NCI-H1694 treated with DMSO at 0.1 percent for 48 hours (cell line): ENCODE measurements at regions not wholly inside any gene's neighbourhood (a gene's known extent, or its start where the extent isn't known, plus 50 kb on each side); places are given as distances from the start of the nearest gene placed in this dataset.
"Not testable (repeated sequence)": the region's sequence is repeated elsewhere in the genome, so short reads cannot be mapped to it uniquely, and the experiment has no call there.

ENCODE experiments used
- DNase-seq: peaks from one replicate; lab custom pipeline; 2025; lab: John Stamatoyannopoulos, UW

DNA sequence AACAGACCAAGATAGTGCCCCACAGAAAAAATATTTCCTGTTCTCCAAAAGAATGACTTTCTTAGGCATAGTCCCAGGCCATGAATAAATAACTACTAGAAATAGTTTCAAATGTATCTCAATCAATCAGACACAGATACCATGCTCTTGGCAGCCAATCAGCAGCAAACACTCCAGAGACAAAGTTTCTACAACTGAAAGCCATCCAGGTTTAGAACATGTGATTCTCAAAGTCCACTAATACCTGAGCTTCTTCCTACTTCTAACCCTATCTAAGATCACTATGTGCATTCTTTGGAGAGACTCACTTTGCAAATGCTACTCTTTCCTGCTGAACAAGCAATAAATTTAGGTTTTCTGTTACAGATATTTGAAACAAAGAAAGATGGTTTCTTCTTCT lies 425.8 kb upstream of the GRIN3A start:
- DNase-seq, result no peak

DNA sequence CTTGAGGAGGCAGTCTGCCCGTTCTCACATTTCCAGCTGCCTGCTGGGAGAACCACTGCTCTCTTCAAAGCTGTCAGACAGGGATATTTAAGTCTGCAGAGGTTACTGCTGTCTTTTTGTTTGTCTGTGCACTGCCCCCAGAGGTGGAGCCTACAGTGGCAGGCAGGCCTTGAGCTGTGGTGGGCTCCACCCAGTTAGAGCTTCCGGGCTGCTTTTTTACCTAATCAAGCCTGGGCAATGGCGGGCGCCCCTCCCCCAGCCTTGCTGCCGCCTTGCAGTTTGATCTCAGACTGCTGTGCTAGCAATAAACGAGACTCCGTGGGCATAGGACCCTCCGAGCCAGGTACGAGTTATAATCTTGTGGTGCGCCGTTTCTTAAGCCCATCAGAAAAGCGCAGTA lies 414.6 kb upstream of the GRIN3A start:
- not testable (repeated sequence) for DNase-seq

DNA sequence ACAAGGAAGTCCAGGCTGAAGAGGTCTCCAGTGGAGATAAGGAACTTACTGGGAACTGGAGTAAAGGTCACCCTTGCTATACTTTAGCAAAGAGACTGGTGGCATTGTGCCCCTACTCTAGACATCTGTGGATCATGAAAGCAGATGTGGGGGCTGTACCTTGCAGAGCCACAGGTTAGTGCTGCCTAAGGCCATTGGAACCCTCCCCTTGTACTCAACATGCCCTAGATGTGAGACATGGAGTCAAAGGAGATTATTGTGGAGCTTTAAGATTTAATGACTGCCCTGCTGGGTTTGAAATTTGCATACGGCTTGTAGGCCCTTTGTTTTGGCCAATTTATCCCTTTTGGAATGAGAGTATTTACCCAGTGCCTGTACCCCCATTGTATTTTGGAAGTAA lies 397.3 kb upstream of the GRIN3A start:
- no peak for DNase-seq

DNA sequence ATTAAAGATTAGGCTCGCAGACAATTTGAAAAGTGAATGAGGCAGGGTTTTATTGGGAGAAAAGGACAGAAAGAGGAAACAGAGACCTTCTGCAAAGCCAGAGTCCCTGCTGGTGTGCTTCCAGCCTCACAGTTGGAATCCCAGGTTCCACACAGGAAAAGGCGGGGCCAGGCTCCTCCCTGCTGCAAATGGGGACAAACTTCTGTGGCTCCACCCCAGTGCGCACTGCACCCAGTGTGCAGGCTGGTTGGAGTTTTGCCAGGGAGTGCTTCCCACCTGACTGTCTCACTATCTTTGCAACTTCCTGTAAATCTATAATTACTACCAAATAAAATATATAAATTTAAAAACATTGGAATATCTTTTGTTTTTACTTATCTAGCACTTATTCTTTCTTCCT lies 386.0 kb upstream of the GRIN3A start:
- DNase-seq, result no peak

DNA sequence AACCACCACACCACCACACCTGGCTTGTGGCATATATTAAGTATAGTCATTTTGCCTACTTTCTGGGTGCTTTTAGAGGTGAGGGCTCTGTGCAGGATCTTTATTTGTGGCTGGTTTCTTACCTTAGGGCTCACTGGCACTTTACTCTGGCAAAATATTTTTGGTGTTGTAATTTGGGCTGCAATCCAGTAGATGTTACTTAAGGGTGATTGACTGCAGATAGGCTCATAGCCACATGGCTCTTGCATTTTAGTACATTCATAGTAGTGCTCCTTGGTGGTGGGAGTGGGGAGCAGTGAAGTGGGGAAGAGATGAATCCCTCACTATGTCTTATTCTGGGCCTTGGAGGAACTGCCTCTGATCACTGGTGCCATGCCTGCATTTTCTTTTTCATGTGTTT lies 376.1 kb upstream of the GRIN3A start:
- no peak for DNase-seq

DNA sequence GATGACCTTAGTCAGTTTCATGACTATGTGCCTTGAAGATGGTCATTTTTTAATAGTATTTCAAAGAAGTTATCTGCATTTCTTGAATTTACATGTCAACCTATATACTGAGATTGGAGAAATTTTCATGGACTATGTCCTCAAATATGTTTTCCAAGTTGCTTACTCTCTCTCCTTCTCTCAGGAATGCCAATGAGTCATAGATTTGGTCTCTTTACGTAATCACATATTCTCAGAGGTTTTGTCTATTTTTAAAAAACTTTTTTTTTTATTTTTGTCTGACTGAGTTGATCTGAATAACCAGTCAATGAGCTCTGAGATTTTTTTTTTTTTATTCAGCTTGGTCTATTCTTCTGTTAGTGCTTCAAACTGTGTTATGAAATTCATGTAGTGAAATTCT lies 374.7 kb upstream of the GRIN3A start:
- no peak for DNase-seq

DNA sequence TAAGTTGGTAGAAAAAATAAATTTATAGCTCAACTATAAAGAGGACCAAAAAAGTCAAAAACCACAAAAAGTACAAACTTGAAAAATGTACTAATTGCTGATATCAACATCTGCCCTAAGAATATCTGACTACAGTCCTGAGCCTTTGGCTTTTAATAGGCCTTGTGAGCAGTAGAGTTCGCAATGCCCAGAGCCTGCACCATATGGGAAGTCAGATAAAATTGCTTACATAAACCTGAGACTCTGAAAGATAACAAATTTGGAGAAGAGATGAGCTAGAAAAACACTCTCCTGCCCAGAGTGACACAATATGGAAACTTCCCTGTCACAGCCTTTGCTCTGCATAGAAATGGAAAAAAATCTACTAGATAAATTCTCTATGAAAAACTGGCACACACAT lies 368.0 kb upstream of the GRIN3A start:
- DNase-seq, result no peak

GRCh38 chr9:102101723-102102122 lies 363.3 kb upstream of the GRIN3A start:
- DNase-seq, result no peak

DNA sequence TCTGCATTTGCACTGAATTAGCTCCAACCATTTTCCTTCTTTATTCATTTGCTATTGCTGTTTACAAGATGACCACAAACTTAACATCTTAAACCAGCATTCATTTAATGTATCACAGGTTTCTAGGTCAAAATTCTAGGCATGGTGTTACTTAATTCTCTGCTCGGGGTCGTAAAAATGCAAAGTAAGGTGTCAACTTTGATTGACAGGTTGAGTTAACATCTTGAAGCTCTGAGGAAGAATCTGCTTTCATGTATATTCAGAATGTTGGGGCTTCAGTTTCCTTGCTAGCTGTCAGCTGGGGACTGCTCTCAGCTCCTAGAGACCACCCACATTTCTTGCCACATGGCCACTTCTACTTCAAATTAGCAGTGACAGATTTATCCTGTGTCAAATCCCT lies 348.7 kb upstream of the GRIN3A start:
- DNase-seq, result no peak

GRCh38 chr9:102085548-102085947 lies 347.1 kb upstream of the GRIN3A start:
- no peak for DNase-seq

DNA sequence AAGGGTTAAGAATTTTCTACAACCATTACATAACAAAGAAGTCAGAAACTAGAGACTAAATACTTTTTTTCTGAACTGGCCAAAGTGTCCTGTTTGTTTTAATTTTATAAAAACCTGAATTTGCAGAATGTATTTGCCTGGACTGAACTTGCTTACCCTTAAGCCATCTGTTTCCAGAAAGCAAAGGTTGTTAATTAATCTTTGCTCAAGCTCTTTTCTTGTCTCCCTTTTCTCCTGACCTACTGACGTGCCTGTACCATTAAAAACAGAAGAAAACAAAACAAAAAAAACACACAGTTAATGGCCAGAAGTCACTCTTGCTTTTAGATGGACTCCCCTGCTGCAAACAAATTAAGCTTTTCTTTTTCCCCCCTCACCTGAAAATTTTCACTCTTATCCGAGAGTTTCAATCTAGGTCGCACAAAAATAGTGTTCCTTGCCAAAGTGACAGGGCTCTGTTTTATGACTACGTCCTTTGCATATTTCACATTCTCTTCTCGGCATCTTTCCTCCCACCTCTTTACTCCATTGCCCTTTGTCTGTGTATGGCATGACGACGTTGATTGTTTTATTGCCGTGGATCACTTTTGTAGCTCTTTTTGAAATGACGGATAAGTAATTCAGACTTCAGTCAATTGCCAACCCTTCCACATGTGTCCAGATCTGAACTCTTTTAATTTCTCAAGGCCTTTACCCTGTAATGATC lies 333.8 kb upstream of the GRIN3A start:
- no peak for DNase-seq

- no peak for DNase-seq
Observed at GRCh38 chr9:102069969-102070368, 331.5 kb upstream of the GRIN3A start.

DNA sequence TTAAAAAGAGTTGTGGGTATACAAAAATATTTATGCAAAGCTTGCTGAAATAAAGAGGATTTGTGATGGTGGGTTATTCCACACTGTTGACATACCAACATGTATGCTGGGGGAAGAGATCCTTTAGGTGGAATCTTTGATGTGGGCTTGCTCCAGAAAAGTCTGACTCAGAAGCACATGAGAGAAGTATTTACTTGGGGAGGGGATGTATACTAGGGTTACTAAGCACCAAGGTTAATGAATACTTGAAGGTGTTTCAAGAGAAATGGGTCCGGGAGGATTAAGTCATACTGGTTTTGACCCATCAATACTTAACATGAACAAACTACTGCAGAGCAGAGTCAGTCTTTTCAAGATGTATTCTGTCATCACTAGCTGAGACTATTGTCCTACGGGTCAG lies 316.4 kb upstream of the GRIN3A start:
- DNase-seq, result no peak

GRCh38 chr9:102049586-102050246 lies 311.3 kb upstream of the GRIN3A start:
- DNase-seq, result no peak

DNA sequence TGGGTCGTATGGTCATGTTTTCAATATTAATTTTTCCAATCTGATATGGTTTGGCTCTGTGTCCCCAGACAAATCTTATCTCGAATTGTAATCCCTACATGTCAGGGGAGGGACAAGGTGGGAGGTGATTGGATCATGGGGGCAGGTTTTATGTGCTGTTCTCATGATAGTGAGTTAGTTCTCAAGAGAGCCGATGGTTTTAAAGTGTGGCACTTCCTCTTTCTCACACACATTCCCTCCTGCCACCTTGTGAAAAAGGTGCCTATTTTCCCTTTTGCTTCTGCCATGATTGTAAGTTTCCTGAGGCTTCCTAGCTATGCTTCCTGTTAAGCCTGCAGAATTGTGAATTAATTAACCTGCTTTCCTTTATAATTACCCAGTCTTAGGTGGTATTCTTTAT lies 309.1 kb upstream of the GRIN3A start:
- DNase-seq, result no peak

DNA sequence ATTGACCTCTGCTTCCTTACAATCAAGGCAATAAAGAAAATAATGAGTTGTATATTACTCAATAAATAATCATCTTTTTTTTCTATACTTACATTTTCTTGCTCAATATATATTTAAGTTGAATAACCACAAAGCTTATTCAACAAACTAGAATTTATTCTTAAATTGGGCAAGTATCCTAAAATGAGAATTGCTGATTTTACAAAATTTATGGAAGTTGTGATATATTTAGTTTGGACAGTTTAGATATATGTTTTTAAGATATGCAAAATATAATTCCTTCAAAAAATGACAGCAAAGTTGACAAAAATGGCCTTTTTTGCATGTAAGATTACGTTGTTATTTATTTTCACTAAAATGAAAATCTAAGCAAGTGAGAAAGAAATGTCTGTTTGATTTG lies 305.7 kb upstream of the GRIN3A start:
- DNase-seq, result no peak

- no peak for DNase-seq
Observed at GRCh38 chr9:102038006-102038405, 299.6 kb upstream of the GRIN3A start.

- no peak for DNase-seq
Observed at GRCh38 chr9:102035929-102036328, 297.5 kb upstream of the GRIN3A start.

- no peak for DNase-seq
Observed at GRCh38 chr9:102032614-102033013, 294.2 kb upstream of the GRIN3A start.

- DNase-seq, result no peak
Observed at GRCh38 chr9:102000956-102001355, 262.5 kb upstream of the GRIN3A start.

GRCh38 chr9:101999441-101999840 lies 261.0 kb upstream of the GRIN3A start:
- peak; percentile 87 for DNase-seq

- DNase-seq, result no peak
Observed at GRCh38 chr9:101995231-101995630, 256.8 kb upstream of the GRIN3A start.

- DNase-seq, result no peak
Observed at GRCh38 chr9:101993771-101994170, 255.3 kb upstream of the GRIN3A start.

GRCh38 chr9:101991926-101992325 lies 253.5 kb upstream of the GRIN3A start:
- DNase-seq, result no peak
